ENCODE measurements at regions not wholly inside any gene's neighbourhood (a gene's known extent, or its start where the extent isn't known, plus 50 kb on each side); places are given as distances from the start of the nearest gene placed in this dataset.

- Histone ChIP-seq H3K36me3 (ENCODE audit: control insufficient read depth in 2 of 2, extremely low read depth in 1 of 2, insufficient read depth in 2 of 2, low read length in 2 of 2) (no peaks in the 10 kb centered on the region), H3K79me2 (ENCODE audit: control insufficient read depth, insufficient read depth, low read length) (no peaks in the 10 kb centered on the region), H3K4me3 (ENCODE audit: control insufficient read depth in 2 of 3, extremely low read depth in 1 of 3, insufficient read depth in 2 of 3, low read depth in 1 of 3, low read length in 3 of 3) (no peak overlapping the region), H4K20me1 (ENCODE audit: control insufficient read depth, extremely low read depth, insufficient read depth, low read length) (no peaks in the 10 kb centered on the region), H3K4me2 (ENCODE audit: control insufficient read depth, extremely low read depth, insufficient read depth, low read depth, low read length) (no peak overlapping the region), H2AFZ (ENCODE audit: control insufficient read depth, low read length) (no peak overlapping the region), H3K9ac (ENCODE audit: control insufficient read depth, extremely low read depth, insufficient read depth, low read length) (no peak overlapping the region), H3K27ac (ENCODE audit: control insufficient read depth, insufficient read depth, low read length) (no peak overlapping the region), H3K9me3 (ENCODE audit: control insufficient read depth, low read depth, low read length) (no peaks in the 10 kb centered on the region), H3K27me3 (ENCODE audit: control insufficient read depth, extremely low read depth, insufficient read depth, low read length) (no peaks in the 10 kb centered on the region), H3K9me1 (ENCODE audit: control insufficient read depth, extremely low read depth, insufficient read depth, low read length) (no peaks in the 10 kb centered on the region), H3K4me1 (ENCODE audit: control insufficient read depth, extremely low read depth, insufficient read depth, low read length) (no peaks in the 10 kb centered on the region)
- FAIRE-seq (no peak), DNase-seq (ENCODE audit: low read depth, low spot score) (no peak)
- no peak for TF ChIP-seq EZH2 (IDR thresholded peaks at IDR 0.05; ENCODE audit: low read length)
- dilution Hi-C loops (cut with MboI; ENCODE audit: extremely low pct_ligation_motif_present, low sequenced_read_pairs), result no loop called here
Measured at GRCh38 chr6:166779963-166780683, 153.1 kb upstream of the RPS6KA2 start.

GRCh38 chr6:166779381-166779780 lies 152.3 kb upstream of the RPS6KA2 start:
- Histone ChIP-seq H4K20me1 (ENCODE audit: control insufficient read depth, extremely low read depth, insufficient read depth, low read length) (no peaks in the 10 kb centered on the region), H3K4me3 (ENCODE audit: control insufficient read depth in 2 of 3, extremely low read depth in 1 of 3, insufficient read depth in 2 of 3, low read depth in 1 of 3, low read length in 3 of 3) (no peak overlapping the region), H3K27me3 (ENCODE audit: control insufficient read depth, extremely low read depth, insufficient read depth, low read length) (no peaks in the 10 kb centered on the region), H3K9ac (ENCODE audit: control insufficient read depth, extremely low read depth, insufficient read depth, low read length) (no peak overlapping the region), H3K9me3 (ENCODE audit: control insufficient read depth, low read depth, low read length) (no peaks in the 10 kb centered on the region), H3K79me2 (ENCODE audit: control insufficient read depth, insufficient read depth, low read length) (no peaks in the 10 kb centered on the region), H3K4me2 (ENCODE audit: control insufficient read depth, extremely low read depth, insufficient read depth, low read depth, low read length) (no peak overlapping the region), H2AFZ (ENCODE audit: control insufficient read depth, low read length) (no peak overlapping the region), H3K36me3 (ENCODE audit: control insufficient read depth in 2 of 2, extremely low read depth in 1 of 2, insufficient read depth in 2 of 2, low read length in 2 of 2) (no peaks in the 10 kb centered on the region), H3K27ac (ENCODE audit: control insufficient read depth, insufficient read depth, low read length) (no peak overlapping the region), H3K9me1 (ENCODE audit: control insufficient read depth, extremely low read depth, insufficient read depth, low read length) (no peaks in the 10 kb centered on the region), H3K4me1 (ENCODE audit: control insufficient read depth, extremely low read depth, insufficient read depth, low read length) (no peaks in the 10 kb centered on the region)
- no peak for DNase-seq (ENCODE audit: low read depth, low spot score)
- TF ChIP-seq EZH2 (IDR thresholded peaks at IDR 0.05; ENCODE audit: low read length), result no peak
- TF ChIP-seq, protein P1, sequence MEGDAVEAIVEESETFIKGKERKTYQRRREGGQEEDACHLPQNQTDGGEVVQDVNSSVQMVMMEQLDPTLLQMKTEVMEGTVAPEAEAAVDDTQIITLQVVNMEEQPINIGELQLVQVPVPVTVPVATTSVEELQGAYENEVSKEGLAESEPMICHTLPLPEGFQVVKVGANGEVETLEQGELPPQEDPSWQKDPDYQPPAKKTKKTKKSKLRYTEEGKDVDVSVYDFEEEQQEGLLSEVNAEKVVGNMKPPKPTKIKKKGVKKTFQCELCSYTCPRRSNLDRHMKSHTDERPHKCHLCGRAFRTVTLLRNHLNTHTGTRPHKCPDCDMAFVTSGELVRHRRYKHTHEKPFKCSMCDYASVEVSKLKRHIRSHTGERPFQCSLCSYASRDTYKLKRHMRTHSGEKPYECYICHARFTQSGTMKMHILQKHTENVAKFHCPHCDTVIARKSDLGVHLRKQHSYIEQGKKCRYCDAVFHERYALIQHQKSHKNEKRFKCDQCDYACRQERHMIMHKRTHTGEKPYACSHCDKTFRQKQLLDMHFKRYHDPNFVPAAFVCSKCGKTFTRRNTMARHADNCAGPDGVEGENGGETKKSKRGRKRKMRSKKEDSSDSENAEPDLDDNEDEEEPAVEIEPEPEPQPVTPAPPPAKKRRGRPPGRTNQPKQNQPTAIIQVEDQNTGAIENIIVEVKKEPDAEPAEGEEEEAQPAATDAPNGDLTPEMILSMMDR (optimal IDR thresholded peaks at IDR 0.05 in 1 of 3, IDR thresholded peaks at IDR 0.05 in 1 of 3, conservative IDR thresholded peaks at IDR 0.05 in 1 of 3; ENCODE audit: extremely low read depth in 1 of 3, insufficient read depth in 2 of 3, low read length in 3 of 3), result no peak
- dilution Hi-C loops (cut with MboI; ENCODE audit: extremely low pct_ligation_motif_present, low sequenced_read_pairs), result no loop called here
- FAIRE-seq, result no peak

GRCh38 chr6:166778776-166779175 lies 151.7 kb upstream of the RPS6KA2 start:
- no peak overlapping the region for H3K4me2 ChIP-seq (ENCODE audit: control insufficient read depth, extremely low read depth, insufficient read depth, low read depth, low read length)
- DNase-seq (ENCODE audit: low read depth, low spot score) (no peak), FAIRE-seq (no peak)
- no peaks in the 10 kb centered on the region for H3K9me3 ChIP-seq (ENCODE audit: control insufficient read depth, low read depth, low read length)
- H3K36me3 ChIP-seq (ENCODE audit: control insufficient read depth in 2 of 2, extremely low read depth in 1 of 2, insufficient read depth in 2 of 2, low read length in 2 of 2), result no peaks in the 10 kb centered on the region
- H3K4me3 ChIP-seq (ENCODE audit: control insufficient read depth in 2 of 3, extremely low read depth in 1 of 3, insufficient read depth in 2 of 3, low read depth in 1 of 3, low read length in 3 of 3), result no peak overlapping the region
- no peaks in the 10 kb centered on the region for H3K4me1 ChIP-seq (ENCODE audit: control insufficient read depth, extremely low read depth, insufficient read depth, low read length)
- no peak overlapping the region for H2AFZ ChIP-seq (ENCODE audit: control insufficient read depth, low read length)
- no peak for TF ChIP-seq EZH2 (IDR thresholded peaks at IDR 0.05; ENCODE audit: low read length)
- TF ChIP-seq, protein P1 (optimal IDR thresholded peaks at IDR 0.05 in 1 of 3, IDR thresholded peaks at IDR 0.05 in 1 of 3, conservative IDR thresholded peaks at IDR 0.05 in 1 of 3; ENCODE audit: extremely low read depth in 1 of 3, insufficient read depth in 2 of 3, low read length in 3 of 3), result no peak
- dilution Hi-C loops (cut with MboI; ENCODE audit: extremely low pct_ligation_motif_present, low sequenced_read_pairs), result no loop called here
- H3K9me1 ChIP-seq (ENCODE audit: control insufficient read depth, extremely low read depth, insufficient read depth, low read length), result no peaks in the 10 kb centered on the region
- no peaks in the 10 kb centered on the region for H3K79me2 ChIP-seq (ENCODE audit: control insufficient read depth, insufficient read depth, low read length)
- no peaks in the 10 kb centered on the region for H4K20me1 ChIP-seq (ENCODE audit: control insufficient read depth, extremely low read depth, insufficient read depth, low read length)
- no peak overlapping the region for H3K27ac ChIP-seq (ENCODE audit: control insufficient read depth, insufficient read depth, low read length)
- H3K9ac ChIP-seq (ENCODE audit: control insufficient read depth, extremely low read depth, insufficient read depth, low read length), result no peak overlapping the region
- no peaks in the 10 kb centered on the region for H3K27me3 ChIP-seq (ENCODE audit: control insufficient read depth, extremely low read depth, insufficient read depth, low read length)

Measured in keratinocyte (primary cell).